ENCODE measurements at regions not wholly inside any gene's neighbourhood (a gene's known extent, or its start where the extent isn't known, plus 50 kb on each side); places are given as distances from the start of the nearest gene placed in this dataset.

DNA sequence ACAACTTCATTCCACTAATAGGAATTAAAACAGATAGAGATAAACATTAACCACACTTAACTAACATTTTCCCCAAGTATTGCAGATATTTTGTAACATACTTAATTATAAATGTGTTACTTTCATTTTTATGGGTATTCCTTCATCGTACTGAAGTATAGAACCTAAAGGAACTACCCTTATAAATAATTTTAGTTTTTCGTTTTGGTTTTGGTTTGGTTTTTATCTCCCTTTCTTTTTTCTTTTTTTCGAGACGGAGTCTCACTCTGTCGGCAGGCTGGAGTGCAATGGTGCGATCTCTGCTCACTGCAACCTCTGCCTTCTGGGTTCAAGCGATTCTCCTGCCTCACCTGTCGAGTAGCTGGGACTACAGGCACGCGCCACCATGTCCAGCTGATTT, 60.1 kb upstream of the LMNB1 start:
- H3K4me1 Mint-ChIP-seq, result peaks cover 3% of the 10 kb centered on the region
- DNase-seq, result no peak
- H3K4me3 Mint-ChIP-seq, result no peak overlapping the region
- peaks cover 6% of the 10 kb centered on the region for H3K9me3 Mint-ChIP-seq
- no peak overlapping the region for H3K27ac Mint-ChIP-seq
- no peaks in the 10 kb centered on the region for H3K36me3 Mint-ChIP-seq (ENCODE audit: low read depth)
- intact Hi-C loops (cut with micrococcal nuclease), result no loop called here
- H3K27me3 Mint-ChIP-seq, result no peaks in the 10 kb centered on the region

DNA sequence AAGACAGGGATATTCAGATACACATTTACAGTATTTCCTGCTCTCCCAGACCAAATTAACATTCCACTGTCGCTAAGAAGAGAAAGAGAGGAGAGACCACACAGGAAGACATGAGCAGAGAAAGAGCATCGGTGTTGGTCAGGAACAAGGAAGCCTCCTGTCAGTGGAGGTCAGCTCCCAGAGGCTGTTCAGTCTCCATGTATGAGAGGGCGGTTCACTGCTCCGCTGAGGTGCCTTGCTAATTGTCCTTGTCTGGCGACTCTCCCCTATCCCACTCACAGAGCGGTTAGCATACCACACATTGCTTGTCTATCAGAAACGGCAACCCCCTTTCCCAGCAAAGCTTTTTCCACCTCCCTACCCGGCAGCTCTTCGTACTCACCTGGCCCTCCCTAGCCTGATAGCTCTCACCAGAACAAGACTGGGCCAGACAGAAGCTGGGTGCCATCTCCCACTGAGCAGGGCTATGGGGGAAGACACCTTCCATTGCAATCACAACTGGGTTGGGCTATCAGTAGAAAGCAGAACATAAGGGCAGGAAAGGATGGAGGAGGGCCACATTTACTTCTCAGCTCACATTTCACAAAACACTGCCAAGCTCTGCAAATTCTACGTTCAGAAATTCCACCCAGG, 58.6 kb upstream of the LMNB1 start:
- no peaks in the 10 kb centered on the region for H3K27me3 Mint-ChIP-seq
- H3K36me3 Mint-ChIP-seq (ENCODE audit: low read depth), result no peaks in the 10 kb centered on the region
- H3K4me1 Mint-ChIP-seq, result peaks cover 3% of the 10 kb centered on the region
- no peak for DNase-seq
- intact Hi-C loops (cut with micrococcal nuclease), result no loop called here
- H3K9me3 Mint-ChIP-seq, result peaks cover 2% of the 10 kb centered on the region
- H3K27ac Mint-ChIP-seq, result no peak overlapping the region
- no peak overlapping the region for H3K4me3 Mint-ChIP-seq

DNA sequence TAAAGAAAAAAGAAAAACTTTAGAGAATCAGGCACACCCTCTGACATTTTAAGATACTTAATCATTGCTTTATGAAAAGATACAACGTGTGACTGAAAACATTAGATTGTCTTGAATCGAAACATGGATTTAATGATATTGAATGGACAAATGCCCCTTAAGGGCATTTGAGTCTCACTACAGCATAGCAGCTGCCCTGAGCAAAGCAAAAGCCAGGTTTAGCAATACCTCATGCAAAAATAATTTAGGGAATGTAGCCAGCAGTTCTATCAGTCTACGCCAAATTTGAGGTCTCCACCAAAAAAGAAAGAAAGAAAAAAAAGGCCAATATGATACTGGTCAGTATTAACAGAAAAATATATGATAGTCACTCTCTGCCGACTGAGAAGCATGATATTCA, 56.6 kb upstream of the LMNB1 start:
- no peaks in the 10 kb centered on the region for H3K36me3 Mint-ChIP-seq (ENCODE audit: low read depth)
- peaks cover 3% of the 10 kb centered on the region for H3K4me1 Mint-ChIP-seq
- H3K27ac Mint-ChIP-seq, result no peak overlapping the region
- no peaks in the 10 kb centered on the region for H3K9me3 Mint-ChIP-seq
- intact Hi-C loops (cut with micrococcal nuclease), result no loop called here
- no peak overlapping the region for H3K4me3 Mint-ChIP-seq
- H3K27me3 Mint-ChIP-seq, result no peaks in the 10 kb centered on the region
- DNase-seq, result no peak

DNA sequence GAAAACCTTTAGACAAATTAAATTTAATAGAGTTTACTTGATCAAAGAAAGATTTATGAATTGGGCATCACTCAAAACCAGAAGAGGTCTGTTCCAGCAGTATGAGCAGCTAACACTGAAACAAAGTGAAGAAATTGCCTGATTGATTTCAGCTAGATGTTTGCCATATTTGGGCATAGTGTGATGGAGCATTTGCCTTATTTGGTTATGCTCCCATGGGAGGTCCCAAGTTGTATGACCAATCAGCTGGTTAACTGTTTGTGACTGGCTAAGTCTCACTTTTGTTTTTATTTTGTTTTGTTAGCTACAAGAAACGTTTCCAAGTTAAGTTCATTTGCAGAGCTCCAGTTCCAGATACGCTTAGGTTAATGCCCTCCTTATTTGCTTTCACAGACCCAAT, 53.3 kb upstream of the LMNB1 start:
- H3K9me3 Mint-ChIP-seq, result no peaks in the 10 kb centered on the region
- H3K27me3 Mint-ChIP-seq, result no peaks in the 10 kb centered on the region
- no peaks in the 10 kb centered on the region for H3K4me1 Mint-ChIP-seq
- H3K27ac Mint-ChIP-seq, result no peak overlapping the region
- H3K4me3 Mint-ChIP-seq, result no peak overlapping the region
- H3K36me3 Mint-ChIP-seq (ENCODE audit: low read depth), result no peaks in the 10 kb centered on the region
- no peak for DNase-seq
- intact Hi-C loops (cut with micrococcal nuclease), result no loop called here

Measured in activated CD4-positive, alpha-beta T cell treated with anti-CD3 and anti-CD28 coated beads, Interleukin-2, amount 10 ng/mL, durations not matched to agents 24 days and 14 days (primary cell).